Thyroid gland (tissue), 4 donors: ENCODE measurements at regions not wholly inside any gene's neighbourhood (a gene's known extent, or its start where the extent isn't known, plus 50 kb on each side); places are given as distances from the start of the nearest gene placed in this dataset.

Experiments used
- CTCF ChIP-seq, 6 experiments: fragments of 200-600 bp in 3 of 6; fragments of 450-650 bp in 3 of 6; sonication (generic) in 3 of 6; IDR thresholded peaks; one replicate each; pipeline ENCODE4 v1.5.1; 2016 to 2019; ENCODE audit warnings: antibody characterized with exemption in 6 of 6, mild to moderate bottlenecking in 2 of 6, inconsistent platforms in 1 of 6, moderate library complexity in 1 of 6
- POLR2A ChIP-seq, 2 donors: fragments of 450-650 bp; IDR thresholded peaks; one replicate each; pipeline ENCODE4 v1.6.1; 2017; ENCODE audit warnings: antibody characterized with exemption in 2 of 2, mild to moderate bottlenecking in 2 of 2, moderate library complexity in 1 of 2

GRCh38 chr5:136763548-136763947 is 398.2 kb upstream of the TRPC7 start:
- TF ChIP-seq CTCF (IDR thresholded peaks at IDR 0.05) = no peak
- TF ChIP-seq POLR2A (IDR thresholded peaks at IDR 0.05) = no peak
